Transverse colon (tissue), 4 donors: ENCODE measurements at regions not wholly inside any gene's neighbourhood (a gene's known extent, or its start where the extent isn't known, plus 50 kb on each side); places are given as distances from the start of the nearest gene placed in this dataset.

Source experiments
- DNase-seq: peaks from one replicate; pipeline ENCODE4 v3.0.0-alpha.2; 2019
- H3K27ac ChIP-seq, 4 donors: fragments of 200-600 bp; sonication (generic); 2 replicates each; pipeline ENCODE4 v1.5.1; 2016 to 2018; ENCODE audit warnings: inconsistent platforms in 4 of 4
- H3K27me3 ChIP-seq: fragments of 200-600 bp; sonication (generic); 2 replicates; pipeline ENCODE4 v1.5.1; 2017; ENCODE audit warnings: inconsistent platforms
- H3K36me3 ChIP-seq, 4 donors: fragments of 200-600 bp; sonication (generic); 2 replicates each; pipeline ENCODE4 v1.5.1; 2017 to 2019; ENCODE audit warnings: inconsistent platforms in 4 of 4
- H3K4me1 ChIP-seq, 4 donors: fragments of 200-600 bp; sonication (generic); 2 replicates each; pipeline ENCODE4 v1.5.1; 2017 to 2020; ENCODE audit warnings: inconsistent platforms in 4 of 4
- H3K4me3 ChIP-seq, 4 donors: fragments of 200-600 bp; sonication (generic); 1 replicate in 1 of 4; 2 replicates in 3 of 4; pipeline versions ENCODE4 v1.5.1 to v1.6.1; 2017 to 2019; ENCODE audit warnings: inconsistent platforms in 4 of 4
- H3K9me3 ChIP-seq, 2 donors: fragments of 200-600 bp; sonication (generic); 2 replicates each; pipeline ENCODE4 v1.5.1; 2017 to 2019; ENCODE audit warnings: inconsistent platforms in 2 of 2
- CTCF ChIP-seq, 5 experiments: fragments of 200-600 bp in 3 of 5; fragments of 450-650 bp in 2 of 5; sonication (generic) in 3 of 5; IDR thresholded peaks; 1 replicate in 2 of 5; 2 replicates in 3 of 5; pipeline ENCODE4 v1.5.1; 2016 to 2017; ENCODE audit warnings: antibody characterized with exemption in 5 of 5, inconsistent platforms in 3 of 5, mild to moderate bottlenecking in 2 of 5, moderate library complexity in 1 of 5
- EP300 ChIP-seq: sonication (generic); formaldehyde crosslinking; IDR thresholded peaks from one replicate; pipeline ENCODE4 v1.6.1; 2017; ENCODE audit warnings: antibody characterized with exemption, low read depth
- POLR2A ChIP-seq: fragments of 450-650 bp; IDR thresholded peaks from one replicate; pipeline ENCODE4 v1.6.1; 2016; ENCODE audit warnings: antibody characterized with exemption, mild to moderate bottlenecking, moderate library complexity
- POLR2AphosphoS5 ChIP-seq, 3 donors: sonication (generic); formaldehyde crosslinking; IDR thresholded peaks; one replicate each; pipeline ENCODE4 v1.6.1; 2016; ENCODE audit warnings: antibody characterized with exemption in 3 of 3
- WGBS, 2 donors: methylation state at CpG; one replicate each; pipeline ENCODE4 v1.1.5; 2018; ENCODE audit warnings: low coverage in 1 of 2; 5-methylcytosine and 5-hydroxymethylcytosine counted together
- in situ Hi-C, 4 donors: fragments of 200-750 bp; cut with MboI; loops; one replicate each; pipeline versions ENCODE4 v1.15.0 to v1.15.1; 2017; ENCODE audit warnings: low sequenced_read_pairs in 3 of 4, low pct_ligation_motif_present in 1 of 4, low pct_unique_long_range_greater_than_20kb in 1 of 4
- intact Hi-C: fragments of 100-400 bp; cut with DNase I; formaldehyde crosslinking; loops from one replicate; pipeline ENCODE4 v1.15.1; 2023; ENCODE audit warnings: low total_unique reads

GRCh38 chr5:143599474-143599873 lies 196.0 kb upstream of the NR3C1 start:
- Histone ChIP-seq H3K27ac (no peak overlapping the region), H3K4me1 (no peaks in the 10 kb centered on the region), H3K9me3 (no peaks in the 10 kb centered on the region), H3K27me3 (no peaks in the 10 kb centered on the region), H3K36me3 (no peaks in the 10 kb centered on the region), H3K4me3 (no peak overlapping the region)
- intact Hi-C loops = no loop called here
- WGBS, 2 donors = 96 to 97% methylated on average over 3 to 6 of the region's 6 CpGs
- TF ChIP-seq CTCF (IDR thresholded peaks at IDR 0.05) (no peak), POLR2AphosphoS5 (IDR thresholded peaks at IDR 0.05) (no peak), EP300 (no peak), POLR2A (no peak)
- no peak for DNase-seq
- in situ Hi-C loops = no loop called here

GRCh38 chr5:143596824-143597223 lies 193.3 kb upstream of the NR3C1 start:
- Histone ChIP-seq H3K27ac (no peak overlapping the region), H3K4me1 (no peaks in the 10 kb centered on the region), H3K27me3 (no peaks in the 10 kb centered on the region), H3K9me3 (no peaks in the 10 kb centered on the region), H3K36me3 (no peaks in the 10 kb centered on the region), H3K4me3 (no peak overlapping the region)
- DNase-seq = no peak
- WGBS, 2 donors = 91 to 97% methylated on average over 2 to 3 of the region's 3 CpGs
- intact Hi-C loops (no loop called here), in situ Hi-C loops (no loop called here)
- no peak for TF ChIP-seq CTCF (IDR thresholded peaks at IDR 0.05)
- no peak for TF ChIP-seq POLR2AphosphoS5 (IDR thresholded peaks at IDR 0.05)
- TF ChIP-seq POLR2A = no peak
- no peak for TF ChIP-seq EP300

GRCh38 chr5:143594902-143595818 lies 191.7 kb upstream of the NR3C1 start:
- no peaks in the 10 kb centered on the region for H3K36me3 ChIP-seq
- in situ Hi-C loops = no loop called here

GRCh38 chr5:143593723-143594122 lies 190.2 kb upstream of the NR3C1 start:
- 59 to 70% methylated on average over 4 to 6 of the region's 6 CpGs for WGBS, 2 donors
- no peaks in the 10 kb centered on the region for H3K4me1 ChIP-seq
- in situ Hi-C loops (no loop called here), intact Hi-C loops (no loop called here)
- H3K9me3 ChIP-seq = no peaks in the 10 kb centered on the region
- no peaks in the 10 kb centered on the region for H3K27me3 ChIP-seq
- TF ChIP-seq EP300 (no peak), CTCF (IDR thresholded peaks at IDR 0.05) (no peak), POLR2AphosphoS5 (IDR thresholded peaks at IDR 0.05) (no peak), POLR2A (no peak)
- H3K27ac ChIP-seq = no peak overlapping the region
- no peaks in the 10 kb centered on the region for H3K36me3 ChIP-seq
- H3K4me3 ChIP-seq = no peak overlapping the region
- no peak for DNase-seq

More at GRCh38 chr5:143594902-143595818, 191.7 kb upstream of the NR3C1 start:
- Histone ChIP-seq H3K9me3 (no peaks in the 10 kb centered on the region), H3K4me3 (no peak overlapping the region), H3K27me3 (no peaks in the 10 kb centered on the region), H3K27ac (no peak overlapping the region), H3K4me1 (no peaks in the 10 kb centered on the region)
- no peak for DNase-seq
- intact Hi-C loops = no loop called here
- WGBS, 2 donors = 66 to 72% methylated on average over 4 to 6 of the region's 6 CpGs
- TF ChIP-seq CTCF (IDR thresholded peaks at IDR 0.05) = no peak
- no peak for TF ChIP-seq EP300
- no peak for TF ChIP-seq POLR2A
- TF ChIP-seq POLR2AphosphoS5 (IDR thresholded peaks at IDR 0.05) = no peak
